GM13977 (cell line): ENCODE measurements at regions not wholly inside any gene's neighbourhood (a gene's known extent, or its start where the extent isn't known, plus 50 kb on each side); places are given as distances from the start of the nearest gene placed in this dataset.

Experiments
- DNase-seq: peaks from one replicate; pipeline ENCODE4 v3.0.0; 2012; ENCODE audit warnings: low spot score
- in situ Hi-C: fragments of 300-500 bp; cut with MboI; formaldehyde crosslinking; loops from one replicate; pipeline ENCODE4 v1.12.0; 2022; ENCODE audit warnings: low sequenced_read_pairs, low pct_unique_long_range_greater_than_20kb, mixed read lengths, inconsistent platforms; ENCODE audit not compliant: unreplicated experiment
- TF ChIP-seq, protein P1 (sequence below): IDR thresholded peaks from 2 replicates; pipeline ENCODE4 v1.5.1; 2012; ENCODE audit warnings: mild to moderate bottlenecking, control low read depth; ENCODE audit not compliant: insufficient read depth; ENCODE audit errors: extremely low read depth, missing control alignments

DNA sequence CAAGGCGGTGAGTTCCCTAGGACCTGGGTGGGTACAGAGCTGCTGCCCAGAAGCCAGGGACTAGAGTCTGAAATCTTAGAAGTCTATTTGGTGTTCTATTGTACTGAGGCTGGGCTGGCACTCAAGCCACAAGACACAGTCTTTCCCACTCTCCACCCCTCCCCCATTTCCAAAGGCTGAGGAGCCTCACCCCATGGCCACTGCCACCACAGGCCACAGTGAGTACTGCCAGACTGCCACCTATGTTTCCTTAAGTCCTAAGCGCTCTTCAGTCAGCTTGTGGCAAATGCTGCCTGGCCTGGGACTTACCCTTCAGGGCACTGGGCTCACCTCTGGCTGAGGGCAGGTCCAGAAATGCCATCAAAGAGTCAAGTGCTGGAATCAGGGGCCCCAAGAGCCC is 469.3 kb downstream of the HAO1 start:
- TF ChIP-seq, protein P1, sequence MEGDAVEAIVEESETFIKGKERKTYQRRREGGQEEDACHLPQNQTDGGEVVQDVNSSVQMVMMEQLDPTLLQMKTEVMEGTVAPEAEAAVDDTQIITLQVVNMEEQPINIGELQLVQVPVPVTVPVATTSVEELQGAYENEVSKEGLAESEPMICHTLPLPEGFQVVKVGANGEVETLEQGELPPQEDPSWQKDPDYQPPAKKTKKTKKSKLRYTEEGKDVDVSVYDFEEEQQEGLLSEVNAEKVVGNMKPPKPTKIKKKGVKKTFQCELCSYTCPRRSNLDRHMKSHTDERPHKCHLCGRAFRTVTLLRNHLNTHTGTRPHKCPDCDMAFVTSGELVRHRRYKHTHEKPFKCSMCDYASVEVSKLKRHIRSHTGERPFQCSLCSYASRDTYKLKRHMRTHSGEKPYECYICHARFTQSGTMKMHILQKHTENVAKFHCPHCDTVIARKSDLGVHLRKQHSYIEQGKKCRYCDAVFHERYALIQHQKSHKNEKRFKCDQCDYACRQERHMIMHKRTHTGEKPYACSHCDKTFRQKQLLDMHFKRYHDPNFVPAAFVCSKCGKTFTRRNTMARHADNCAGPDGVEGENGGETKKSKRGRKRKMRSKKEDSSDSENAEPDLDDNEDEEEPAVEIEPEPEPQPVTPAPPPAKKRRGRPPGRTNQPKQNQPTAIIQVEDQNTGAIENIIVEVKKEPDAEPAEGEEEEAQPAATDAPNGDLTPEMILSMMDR = no peak
- DNase-seq = no peak
- in situ Hi-C loops = no loop called here

DNA sequence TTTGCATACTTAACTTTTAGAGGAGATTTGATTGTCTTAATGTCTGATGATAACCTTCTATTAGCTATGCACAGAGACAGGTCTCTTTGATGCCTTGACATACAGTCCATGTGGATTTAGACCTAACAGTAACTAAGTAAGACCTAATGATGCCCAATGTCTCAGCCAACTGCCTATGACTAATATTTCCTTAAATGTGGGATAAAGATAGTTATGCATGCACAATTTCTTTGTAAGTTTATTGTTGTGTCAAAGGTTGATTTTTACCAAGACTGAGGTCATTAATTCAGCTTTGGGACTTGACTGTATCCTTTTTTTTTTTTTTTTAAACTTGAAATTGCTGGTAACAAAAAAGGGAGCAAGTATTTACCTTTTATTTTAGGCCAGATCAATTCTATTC is 450.0 kb downstream of the HAO1 start:
- in situ Hi-C loops = no loop called here
- TF ChIP-seq, protein P1 = no peak
- no peak for DNase-seq

DNA sequence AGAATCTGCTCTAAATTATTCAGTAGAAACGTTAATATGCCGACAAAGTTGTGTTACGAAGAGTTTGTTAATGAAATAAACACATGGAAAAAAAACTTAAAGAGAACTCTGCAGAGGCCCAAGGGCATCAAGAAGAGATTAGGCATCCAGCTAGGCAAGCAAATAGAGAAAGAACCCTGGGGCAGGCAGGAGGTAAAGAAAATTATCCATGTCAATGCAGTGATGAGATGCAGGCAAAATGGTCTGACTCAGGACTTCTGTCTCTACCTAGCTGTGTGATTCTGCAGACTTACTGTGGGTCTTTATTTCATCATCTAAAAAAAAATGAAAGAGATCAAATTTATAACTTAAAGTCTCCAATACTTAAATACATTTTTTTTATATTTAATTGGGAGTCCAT is 448.0 kb downstream of the HAO1 start:
- in situ Hi-C loops = no loop called here
- DNase-seq = no peak
- TF ChIP-seq, protein P1 = no peak

DNA sequence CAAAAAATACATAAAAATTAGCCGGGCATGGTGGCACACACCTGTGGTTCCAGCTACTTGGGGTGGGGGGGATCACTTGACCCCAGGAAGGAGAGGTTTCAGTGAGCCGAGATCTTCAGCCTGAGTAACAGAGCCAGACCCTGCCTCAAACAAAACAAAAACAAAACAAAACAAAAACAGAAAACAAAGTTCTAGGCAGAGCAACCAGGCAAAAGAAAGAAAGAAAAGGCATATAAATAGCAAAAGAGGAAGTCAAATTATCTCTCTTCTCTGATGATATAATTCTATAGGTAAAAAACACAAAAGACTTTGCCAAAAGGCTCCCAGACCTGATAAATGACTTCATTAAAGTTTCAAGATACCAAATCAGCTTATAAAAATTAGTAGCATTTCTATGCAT is 446.9 kb downstream of the HAO1 start:
- in situ Hi-C loops = no loop called here
- TF ChIP-seq, protein P1 = no peak
- no peak for DNase-seq

DNA sequence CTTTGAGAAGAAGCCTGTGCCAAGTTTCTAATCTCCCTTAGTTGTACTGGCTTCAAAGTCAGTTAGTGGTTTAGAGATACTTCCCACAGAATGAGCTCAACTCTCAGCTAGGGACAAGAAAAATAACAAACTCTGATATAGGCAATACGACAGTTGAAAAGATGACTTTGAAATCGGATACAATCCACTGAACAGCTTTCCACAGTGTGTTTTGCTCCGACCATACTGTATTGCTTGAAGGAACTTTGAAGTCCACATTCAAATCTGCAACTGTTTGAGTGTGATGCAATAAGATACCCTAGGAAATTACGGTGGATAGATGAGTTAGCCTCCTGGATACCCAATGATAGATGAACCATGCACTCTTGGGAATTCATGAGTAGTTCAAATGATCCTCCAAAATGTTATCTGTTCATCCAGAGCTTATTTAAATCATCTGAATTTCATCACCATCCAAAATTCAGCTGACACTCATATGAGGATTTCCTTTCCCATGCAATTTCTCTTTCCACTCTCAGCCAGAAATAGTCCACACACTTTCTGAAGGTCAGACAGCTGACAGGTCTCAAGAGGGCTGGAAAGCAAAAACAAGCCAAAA is 443.8 kb downstream of the HAO1 start:
- TF ChIP-seq, protein P1 = no peak
- DNase-seq = no peak
- in situ Hi-C loops = no loop called here

DNA sequence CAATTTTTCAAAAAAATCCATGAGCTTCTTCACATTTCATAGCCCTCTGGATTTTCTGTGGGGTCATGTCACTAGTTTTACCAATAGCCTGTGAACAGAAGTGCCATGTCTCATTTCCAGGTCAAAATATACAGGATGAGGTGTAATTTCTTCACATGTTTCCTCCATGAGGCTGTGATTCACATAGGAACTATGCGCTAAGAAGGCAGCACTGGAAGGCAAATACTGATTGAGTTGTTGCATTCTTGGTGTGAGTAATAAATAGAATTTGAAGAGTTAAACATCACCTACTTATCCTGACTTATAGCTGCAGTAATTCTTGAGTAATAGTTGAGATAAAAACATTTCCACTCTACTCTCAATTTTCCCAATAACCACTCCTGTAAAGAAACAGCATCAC is 442.3 kb downstream of the HAO1 start:
- in situ Hi-C loops = no loop called here

DNA sequence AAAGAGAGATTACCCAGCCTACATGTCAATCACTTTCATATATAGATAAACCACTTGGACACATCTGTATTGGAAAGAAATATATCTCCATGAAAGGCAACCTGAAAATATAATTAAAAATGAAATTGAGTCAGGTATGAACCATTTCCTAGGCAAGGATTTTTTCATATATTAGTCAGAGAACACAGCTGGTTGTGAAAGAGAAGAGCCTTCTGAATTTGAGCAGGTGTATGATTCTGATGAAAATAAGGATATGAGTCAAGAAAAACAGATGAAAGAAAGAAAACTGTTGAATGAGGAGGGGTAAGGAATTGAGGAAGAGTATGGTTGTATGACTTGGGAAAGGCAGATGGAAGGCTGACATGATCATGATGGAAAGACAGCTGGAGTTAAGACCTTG is 441.1 kb downstream of the HAO1 start:
- in situ Hi-C loops = no loop called here
- TF ChIP-seq, protein P1 = no peak
- no peak for DNase-seq

More for the DNA sequence above, 442.3 kb downstream of the HAO1 start:
- TF ChIP-seq, protein P1 = no peak
- DNase-seq = no peak
